Kidney capillary endothelial cell (primary cell): ENCODE measurements at regions not wholly inside any gene's neighbourhood (a gene's known extent, or its start where the extent isn't known, plus 50 kb on each side); places are given as distances from the start of the nearest gene placed in this dataset.
"Not testable (repeated sequence)": the region's sequence is repeated elsewhere in the genome, so short reads cannot be mapped to it uniquely, and the experiment has no call there.

Source experiments
- DNase-seq: peaks from one replicate; pipeline ENCODE4 v3.0.0-alpha.2; 2018; ENCODE audit warnings: low spot score

- DNase-seq = no peak
Measured at GRCh38 chr4:141534985-141535384, 101.4 kb upstream of the IL15 start.

- DNase-seq = no peak
Measured at GRCh38 chr4:141538001-141538400, 98.4 kb upstream of the IL15 start.

- DNase-seq = no peak
Measured at GRCh38 chr4:141540643-141541042, 95.7 kb upstream of the IL15 start.

- no peak for DNase-seq
Measured at GRCh38 chr4:141541851-141542250, 94.5 kb upstream of the IL15 start.

- DNase-seq = no peak
Measured at GRCh38 chr4:141543176-141543575, 93.2 kb upstream of the IL15 start.

GRCh38 chr4:141543706-141544105 lies 92.7 kb upstream of the IL15 start:
- no peak for DNase-seq

- no peak for DNase-seq
Measured at GRCh38 chr4:141548791-141549190, 87.6 kb upstream of the IL15 start.

GRCh38 chr4:141560056-141560455 lies 76.3 kb upstream of the IL15 start:
- DNase-seq = no peak

- no peak for DNase-seq
Measured at GRCh38 chr4:141562649-141563048, 73.7 kb upstream of the IL15 start.

GRCh38 chr4:141563723-141564122 lies 72.7 kb upstream of the IL15 start:
- DNase-seq = no peak

- DNase-seq = not testable (repeated sequence)
Measured at GRCh38 chr4:141564961-141565360, 71.4 kb upstream of the IL15 start.

GRCh38 chr4:141565379-141566089 lies 70.8 kb upstream of the IL15 start:
- DNase-seq = no peak

- DNase-seq = no peak
Measured at GRCh38 chr4:141567326-141567915, 69.0 kb upstream of the IL15 start.

- DNase-seq = no peak
Measured at GRCh38 chr4:141569141-141569540, 67.2 kb upstream of the IL15 start.

GRCh38 chr4:141570290-141570689 lies 66.1 kb upstream of the IL15 start:
- DNase-seq = no peak

GRCh38 chr4:141571362-141571761 lies 65.0 kb upstream of the IL15 start:
- DNase-seq = no peak

GRCh38 chr4:141571793-141572192 lies 64.6 kb upstream of the IL15 start:
- no peak for DNase-seq

GRCh38 chr4:141573678-141574077 lies 62.7 kb upstream of the IL15 start:
- DNase-seq = no peak

GRCh38 chr4:141575884-141576283 lies 60.5 kb upstream of the IL15 start:
- no peak for DNase-seq

- no peak for DNase-seq
Measured at GRCh38 chr4:141576585-141577110, 59.7 kb upstream of the IL15 start.

- no peak for DNase-seq
Measured at GRCh38 chr4:141578451-141578850, 57.9 kb upstream of the IL15 start.

GRCh38 chr4:141580523-141580922 lies 55.9 kb upstream of the IL15 start:
- no peak for DNase-seq
